DND-41 (cell line): ENCODE measurements at regions not wholly inside any gene's neighbourhood (a gene's known extent, or its start where the extent isn't known, plus 50 kb on each side); places are given as distances from the start of the nearest gene placed in this dataset.

Experiments
- ATAC-seq: fragments of 200-7000 bp; cut with Tn5 transposase; 3 replicates; pipeline ENCODE4 v1.9.1; 2021; ENCODE audit warnings: low read depth; ENCODE audit not compliant: insufficient read depth
- DNase-seq: peaks from one replicate; pipeline ENCODE4 v3.0.0-alpha.2; 2020
- H2AFZ ChIP-seq: 2 replicates; pipeline ENCODE4 v1.6.0; 2012; ENCODE audit warnings: low read depth, low read length
- H3K27ac ChIP-seq: 2 replicates; pipeline ENCODE4 v1.5.1; 2012; ENCODE audit warnings: low read length, inconsistent platforms
- H3K27me3 ChIP-seq: fragments of 200-600 bp; sonication (generic); 2 replicates; pipeline ENCODE4 v1.6.0; 2012; ENCODE audit warnings: low read length, mild to moderate bottlenecking, inconsistent platforms; ENCODE audit not compliant: insufficient read depth, poor library complexity
- H3K36me3 ChIP-seq: 2 replicates; pipeline ENCODE4 v1.5.1; 2012; ENCODE audit warnings: low read length, inconsistent platforms; ENCODE audit not compliant: insufficient read depth
- H3K4me1 ChIP-seq: 2 replicates; pipeline ENCODE4 v1.5.1; 2012; ENCODE audit warnings: mild to moderate bottlenecking, low read length; ENCODE audit not compliant: insufficient read depth
- H3K4me2 ChIP-seq: 2 replicates; pipeline ENCODE4 v1.6.0; 2012; ENCODE audit warnings: mild to moderate bottlenecking, moderate library complexity, low read length, inconsistent platforms; ENCODE audit not compliant: insufficient read depth
- H3K4me3 ChIP-seq, 2 experiments: fragments of 200-600 bp in 1 of 2; shearing (Covaris generic) in 1 of 2; 2 replicates each; pipeline ENCODE4 v1.5.1; 2012 to 2016; ENCODE audit warnings: inconsistent platforms in 2 of 2, low read length in 2 of 2, mild to moderate bottlenecking in 2 of 2, low read depth in 1 of 2, moderate library complexity in 1 of 2
- H3K79me2 ChIP-seq: 2 replicates; pipeline ENCODE4 v1.6.0; 2012; ENCODE audit warnings: low read length, inconsistent platforms; ENCODE audit not compliant: insufficient read depth
- H3K9ac ChIP-seq: 2 replicates; pipeline ENCODE4 v1.6.0; 2012; ENCODE audit warnings: low read depth, mild to moderate bottlenecking, inconsistent platforms, low read length, moderate library complexity
- H3K9me3 ChIP-seq: 2 replicates; pipeline ENCODE4 v1.5.1; 2012; ENCODE audit warnings: low read length, moderate library complexity, mild to moderate bottlenecking, inconsistent platforms; ENCODE audit not compliant: insufficient read depth, severe bottlenecking
- H4K20me1 ChIP-seq: 2 replicates; pipeline ENCODE4 v1.6.0; 2012; ENCODE audit warnings: low read length; ENCODE audit not compliant: insufficient read depth
- EZH2 ChIP-seq: IDR thresholded peaks from 3 replicates; pipeline ENCODE4 v1.6.1; 2012; ENCODE audit warnings: borderline replicate concordance, low read depth, mild to moderate bottlenecking, moderate library complexity, low read length, inconsistent platforms; ENCODE audit not compliant: severe bottlenecking
- TF ChIP-seq, protein P1 (sequence below): IDR thresholded peaks from 2 replicates; pipeline ENCODE4 v1.5.1; 2012; ENCODE audit warnings: borderline replicate concordance, low read length, moderate library complexity, mild to moderate bottlenecking; ENCODE audit not compliant: poor library complexity, severe bottlenecking; ENCODE audit errors: extremely low read depth

DNA sequence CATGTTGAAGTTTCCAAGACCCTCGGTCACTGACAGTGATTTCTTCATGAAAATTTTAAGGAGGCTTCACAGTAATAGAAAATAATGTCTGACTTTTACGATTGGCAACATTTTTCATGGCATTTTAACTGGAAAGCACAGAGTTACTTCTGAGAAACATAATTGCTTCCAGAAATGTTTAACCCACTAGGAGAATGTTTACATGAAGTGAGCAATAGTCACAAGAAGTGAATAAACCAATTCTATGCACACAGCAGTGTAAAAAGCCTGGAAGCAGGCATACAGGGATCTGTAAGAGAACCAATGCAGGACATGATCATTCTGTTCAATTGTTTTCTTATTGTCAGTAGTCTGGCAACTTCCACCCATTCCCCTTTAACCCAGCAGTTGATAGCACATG lies 316.2 kb upstream of the CXADR start:
- H3K4me1 ChIP-seq = no peaks in the 10 kb centered on the region
- H3K36me3 ChIP-seq = no peaks in the 10 kb centered on the region
- no peak overlapping the region for H2AFZ ChIP-seq
- TF ChIP-seq EZH2 = no peak
- TF ChIP-seq, protein P1, sequence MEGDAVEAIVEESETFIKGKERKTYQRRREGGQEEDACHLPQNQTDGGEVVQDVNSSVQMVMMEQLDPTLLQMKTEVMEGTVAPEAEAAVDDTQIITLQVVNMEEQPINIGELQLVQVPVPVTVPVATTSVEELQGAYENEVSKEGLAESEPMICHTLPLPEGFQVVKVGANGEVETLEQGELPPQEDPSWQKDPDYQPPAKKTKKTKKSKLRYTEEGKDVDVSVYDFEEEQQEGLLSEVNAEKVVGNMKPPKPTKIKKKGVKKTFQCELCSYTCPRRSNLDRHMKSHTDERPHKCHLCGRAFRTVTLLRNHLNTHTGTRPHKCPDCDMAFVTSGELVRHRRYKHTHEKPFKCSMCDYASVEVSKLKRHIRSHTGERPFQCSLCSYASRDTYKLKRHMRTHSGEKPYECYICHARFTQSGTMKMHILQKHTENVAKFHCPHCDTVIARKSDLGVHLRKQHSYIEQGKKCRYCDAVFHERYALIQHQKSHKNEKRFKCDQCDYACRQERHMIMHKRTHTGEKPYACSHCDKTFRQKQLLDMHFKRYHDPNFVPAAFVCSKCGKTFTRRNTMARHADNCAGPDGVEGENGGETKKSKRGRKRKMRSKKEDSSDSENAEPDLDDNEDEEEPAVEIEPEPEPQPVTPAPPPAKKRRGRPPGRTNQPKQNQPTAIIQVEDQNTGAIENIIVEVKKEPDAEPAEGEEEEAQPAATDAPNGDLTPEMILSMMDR = no peak
- no peak overlapping the region for H3K4me2 ChIP-seq
- no peak overlapping the region for H3K27ac ChIP-seq
- H3K4me3 ChIP-seq = no peak overlapping the region
- no peaks in the 10 kb centered on the region for H3K79me2 ChIP-seq
- DNase-seq (no peak), ATAC-seq (no peak)
- H3K9ac ChIP-seq = no peak overlapping the region
- H3K9me3 ChIP-seq = peaks cover 1% of the 10 kb centered on the region
- no peaks in the 10 kb centered on the region for H3K27me3 ChIP-seq
- no peaks in the 10 kb centered on the region for H4K20me1 ChIP-seq

DNA sequence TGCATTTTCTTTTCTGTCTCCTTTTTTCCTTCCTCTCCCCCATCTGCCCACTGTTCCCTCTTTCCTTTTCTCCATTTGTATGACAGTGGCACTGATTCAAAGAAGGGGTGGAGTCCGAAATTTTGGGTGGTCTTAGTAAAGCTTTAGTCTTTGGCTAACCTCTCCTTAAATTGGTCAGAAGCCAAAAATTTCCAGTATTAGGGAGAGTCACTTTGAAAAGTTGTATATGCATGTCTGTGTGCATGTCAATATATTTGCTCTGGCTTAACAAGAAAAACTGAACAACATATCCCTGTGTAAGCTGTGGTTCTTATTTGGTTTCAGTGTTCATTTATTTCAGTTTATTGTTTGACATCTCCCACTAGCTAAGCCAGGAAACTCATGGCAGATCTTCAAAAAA lies 314.8 kb upstream of the CXADR start:
- Histone ChIP-seq H3K79me2 (no peaks in the 10 kb centered on the region), H3K4me1 (no peaks in the 10 kb centered on the region), H3K9me3 (no peaks in the 10 kb centered on the region), H3K27me3 (no peaks in the 10 kb centered on the region), H2AFZ (no peak overlapping the region), H4K20me1 (no peaks in the 10 kb centered on the region), H3K27ac (no peak overlapping the region), H3K9ac (no peak overlapping the region), H3K4me3 (no peak overlapping the region), H3K36me3 (no peaks in the 10 kb centered on the region), H3K4me2 (no peak overlapping the region)
- DNase-seq (no peak), ATAC-seq (no peak)
- TF ChIP-seq EZH2 = no peak
- TF ChIP-seq, protein P1 = no peak

DNA sequence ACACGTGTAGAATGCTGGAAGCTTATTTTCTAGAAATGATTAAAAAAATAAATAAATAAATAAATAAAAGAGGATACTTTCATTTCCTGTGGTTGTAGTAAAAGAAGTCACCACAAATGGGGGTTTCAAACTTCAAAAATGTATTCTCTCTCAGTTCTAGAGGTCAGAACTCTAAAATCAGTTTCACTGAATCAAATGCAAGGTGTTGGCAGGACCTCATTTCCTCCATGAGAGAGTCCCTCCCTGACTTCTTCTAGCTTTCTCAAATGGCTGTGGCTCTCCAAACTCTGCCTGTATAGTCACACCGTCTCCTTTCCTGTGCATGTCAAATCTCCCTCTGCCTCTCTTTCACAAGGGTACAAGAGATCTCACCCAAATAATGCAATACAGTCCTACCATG lies 312.6 kb upstream of the CXADR start:
- DNase-seq (no peak), ATAC-seq (no peak)
- H3K27ac ChIP-seq = no peak overlapping the region
- no peak overlapping the region for H2AFZ ChIP-seq
- no peaks in the 10 kb centered on the region for H3K79me2 ChIP-seq
- H4K20me1 ChIP-seq = no peaks in the 10 kb centered on the region
- no peaks in the 10 kb centered on the region for H3K9me3 ChIP-seq
- H3K4me1 ChIP-seq = no peaks in the 10 kb centered on the region
- H3K9ac ChIP-seq = no peak overlapping the region
- H3K36me3 ChIP-seq = no peaks in the 10 kb centered on the region
- TF ChIP-seq, protein P1 = no peak
- TF ChIP-seq EZH2 = no peak
- H3K4me3 ChIP-seq = no peak overlapping the region
- no peaks in the 10 kb centered on the region for H3K27me3 ChIP-seq
- no peak overlapping the region for H3K4me2 ChIP-seq

DNA sequence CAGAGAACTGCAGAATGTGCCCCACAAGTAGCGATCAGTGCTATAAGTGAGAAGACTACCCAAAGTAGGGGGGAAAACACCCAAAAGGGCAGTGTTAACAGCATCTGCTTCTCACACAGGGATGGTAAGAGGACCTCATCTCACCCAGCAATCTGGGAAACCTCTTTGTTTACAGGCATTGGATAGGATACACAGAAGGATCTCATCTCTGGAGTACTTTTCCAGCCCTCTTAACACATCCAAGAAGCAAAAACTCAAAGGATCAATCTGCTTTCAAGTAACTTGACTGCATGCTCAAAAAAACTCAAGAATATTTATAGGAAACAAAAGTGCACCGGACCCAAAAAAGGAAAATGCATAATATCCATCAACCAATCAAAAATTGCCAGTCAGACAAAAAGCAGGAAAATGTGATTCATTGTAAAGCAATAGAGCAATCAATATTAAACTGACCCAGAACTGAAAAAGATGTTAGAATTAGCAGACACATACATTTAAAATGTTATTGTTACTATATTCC lies 311.0 kb upstream of the CXADR start:
- ATAC-seq (no peak), DNase-seq (no peak)
- no peak for TF ChIP-seq EZH2
- TF ChIP-seq, protein P1 = no peak
- Histone ChIP-seq H3K4me2 (no peak overlapping the region), H2AFZ (no peak overlapping the region), H4K20me1 (no peaks in the 10 kb centered on the region), H3K4me3 (no peak overlapping the region), H3K27ac (no peak overlapping the region), H3K9me3 (no peaks in the 10 kb centered on the region), H3K9ac (no peak overlapping the region), H3K79me2 (no peaks in the 10 kb centered on the region), H3K4me1 (no peaks in the 10 kb centered on the region), H3K36me3 (no peaks in the 10 kb centered on the region), H3K27me3 (no peaks in the 10 kb centered on the region)
